SU-DHL-6 (cell line): ENCODE measurements at regions not wholly inside any gene's neighbourhood (a gene's known extent, or its start where the extent isn't known, plus 50 kb on each side); places are given as distances from the start of the nearest gene placed in this dataset.

Source experiments
- H2AFZ ChIP-seq: fragments of 200-600 bp; sonication (generic); 2 replicates; pipeline ENCODE4 v1.6.1; 2014; ENCODE audit warnings: low read depth, mild to moderate bottlenecking, moderate library complexity, mixed read lengths, antibody characterized with exemption, low read length; ENCODE audit not compliant: severe bottlenecking
- H3F3A ChIP-seq: fragments of 200-600 bp; shearing (Covaris generic); 2 replicates; pipeline ENCODE4 v1.6.0; 2016; ENCODE audit warnings: antibody characterized with exemption, mild to moderate bottlenecking; ENCODE audit not compliant: insufficient read depth
- H3K27ac ChIP-seq: fragments of 200-600 bp; sonication (generic); 2 replicates; pipeline ENCODE4 v1.5.1; 2016; ENCODE audit warnings: low read depth, mild to moderate bottlenecking, low read length, moderate library complexity, mixed read lengths
- H3K27me3 ChIP-seq: fragments of 200-600 bp; sonication (generic), shearing (Covaris generic); 2 replicates; pipeline ENCODE4 v1.6.0; 2014; ENCODE audit warnings: mild to moderate bottlenecking, low read length
- H3K36me3 ChIP-seq: fragments of 200-600 bp; sonication (generic); 2 replicates; pipeline ENCODE4 v1.6.1; 2014; ENCODE audit warnings: mild to moderate bottlenecking, low read length, mixed read lengths
- H3K4me2 ChIP-seq: fragments of 300-600, 200-600 bp; shearing (Covaris generic), sonication (generic); 2 replicates; pipeline ENCODE4 v1.6.0; 2014; ENCODE audit warnings: low read length, low read depth, mild to moderate bottlenecking; ENCODE audit not compliant: poor library complexity, severe bottlenecking
- H3K4me3 ChIP-seq: fragments of 200-600 bp; sonication (generic); 2 replicates; pipeline ENCODE4 v1.5.1; 2014; ENCODE audit warnings: antibody characterized with exemption, low read length, mild to moderate bottlenecking, mixed read lengths; ENCODE audit not compliant: insufficient read depth, poor library complexity, severe bottlenecking
- H3K79me2 ChIP-seq: fragments of 200-600 bp; sonication (generic); 2 replicates; pipeline ENCODE4 v1.6.1; 2014; ENCODE audit warnings: mild to moderate bottlenecking, low read length, moderate library complexity; ENCODE audit not compliant: insufficient read depth
- H3K9ac ChIP-seq: fragments of 200-600 bp; sonication (generic); 2 replicates; pipeline ENCODE4 v1.7.0; 2014; ENCODE audit warnings: mild to moderate bottlenecking, low read length
- H3K9me2 ChIP-seq: fragments of 200-600 bp; sonication (generic); replicated peaks from 2 replicates; pipeline ENCODE4 v1.6.1; 2014; ENCODE audit warnings: low read length; ENCODE audit not compliant: insufficient read depth
- H3K9me3 ChIP-seq: fragments of 200-600 bp; sonication (generic); 2 replicates; pipeline ENCODE4 v1.6.1; 2014; ENCODE audit warnings: low read length, mixed read lengths; ENCODE audit not compliant: insufficient read depth
- H4K20me1 ChIP-seq: fragments of 200-600 bp; sonication (generic); 2 replicates; pipeline ENCODE4 v1.6.1; 2014; ENCODE audit warnings: low read depth, mild to moderate bottlenecking, antibody characterized with exemption, low read length, moderate library complexity, mixed read lengths
- CTCF ChIP-seq: fragments of 200-600 bp; sonication (generic); IDR thresholded peaks from one replicate; pipeline ENCODE4 v1.5.1; 2017; ENCODE audit warnings: antibody characterized with exemption, mild to moderate bottlenecking, low read length, moderate library complexity; ENCODE audit not compliant: insufficient read depth, poor library complexity, severe bottlenecking
- EZH2phosphoT487 ChIP-seq: fragments of 200-600 bp; sonication (generic), shearing (Covaris generic); conservative IDR thresholded peaks from 2 replicates; pipeline ENCODE4 v1.6.1; 2018; ENCODE audit warnings: mild to moderate bottlenecking, antibody characterized with exemption, low read length, moderate library complexity, mixed read lengths

- H3K36me3 ChIP-seq = no peaks in the 10 kb centered on the region
These were observed 696.2 kb upstream of the PRMT6 start for GRCh38 chr1:106360252-106360651.

GRCh38 chr1:106366627-106367319 lies 689.7 kb upstream of the PRMT6 start:
- no peaks in the 10 kb centered on the region for H4K20me1 ChIP-seq
- H3K4me2 ChIP-seq = no peak overlapping the region
- TF ChIP-seq CTCF (no peak), EZH2phosphoT487 (no peak)
- H3F3A ChIP-seq = no peaks in the 10 kb centered on the region
- no peaks in the 10 kb centered on the region for H3K36me3 ChIP-seq
- no peaks in the 10 kb centered on the region for H3K27me3 ChIP-seq
- no peak overlapping the region for H2AFZ ChIP-seq
- H3K27ac ChIP-seq = no peak overlapping the region
- no peak overlapping the region for H3K4me3 ChIP-seq
- no peak overlapping the region for H3K9ac ChIP-seq
- no peaks in the 10 kb centered on the region for H3K9me3 ChIP-seq
- H3K9me2 ChIP-seq = no peaks in the 10 kb centered on the region
- H3K79me2 ChIP-seq = no peaks in the 10 kb centered on the region

More at GRCh38 chr1:106360252-106360651, 696.2 kb upstream of the PRMT6 start:
- H3K9me3 ChIP-seq = no peaks in the 10 kb centered on the region
- TF ChIP-seq EZH2phosphoT487 = no peak
- no peak for TF ChIP-seq CTCF
- H3K79me2 ChIP-seq = no peaks in the 10 kb centered on the region
- no peaks in the 10 kb centered on the region for H3K9me2 ChIP-seq
- no peak overlapping the region for H3K4me3 ChIP-seq
- H3K27me3 ChIP-seq = no peaks in the 10 kb centered on the region
- no peak overlapping the region for H3K9ac ChIP-seq
- H4K20me1 ChIP-seq = no peaks in the 10 kb centered on the region
- no peak overlapping the region for H3K27ac ChIP-seq
- H3F3A ChIP-seq = no peaks in the 10 kb centered on the region
- no peak overlapping the region for H3K4me2 ChIP-seq
- no peak overlapping the region for H2AFZ ChIP-seq

DNA sequence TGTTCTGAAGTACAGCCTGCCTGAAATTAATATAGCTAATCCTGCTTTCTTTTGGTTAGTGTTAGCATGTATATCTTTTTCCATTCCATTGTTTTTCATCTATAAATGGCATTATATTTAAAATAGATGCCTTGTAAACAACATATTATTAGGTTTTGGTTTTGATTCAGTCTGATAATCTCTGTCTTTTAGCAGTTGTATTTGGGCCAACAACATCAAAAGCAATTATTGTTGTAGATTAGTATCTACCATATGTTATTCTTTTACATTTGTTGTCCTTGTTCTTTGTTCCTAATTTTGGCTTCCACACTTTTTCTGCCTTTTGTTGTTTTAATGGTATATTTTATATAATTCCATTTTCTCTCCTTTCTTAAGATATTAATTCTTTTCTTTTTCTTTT lies 678.2 kb upstream of the PRMT6 start:
- Histone ChIP-seq H3K27me3 (no peaks in the 10 kb centered on the region), H4K20me1 (no peaks in the 10 kb centered on the region), H3K9ac (no peak overlapping the region), H3F3A (no peaks in the 10 kb centered on the region), H3K79me2 (no peaks in the 10 kb centered on the region), H3K9me3 (no peaks in the 10 kb centered on the region), H3K4me2 (no peak overlapping the region), H3K4me3 (no peak overlapping the region), H2AFZ (no peak overlapping the region), H3K27ac (no peak overlapping the region), H3K9me2 (no peaks in the 10 kb centered on the region), H3K36me3 (no peaks in the 10 kb centered on the region)
- TF ChIP-seq EZH2phosphoT487 (no peak), CTCF (no peak)
